ENCODE measurements at regions not wholly inside any gene's neighbourhood (a gene's known extent, or its start where the extent isn't known, plus 50 kb on each side); places are given as distances from the start of the nearest gene placed in this dataset.

DNA sequence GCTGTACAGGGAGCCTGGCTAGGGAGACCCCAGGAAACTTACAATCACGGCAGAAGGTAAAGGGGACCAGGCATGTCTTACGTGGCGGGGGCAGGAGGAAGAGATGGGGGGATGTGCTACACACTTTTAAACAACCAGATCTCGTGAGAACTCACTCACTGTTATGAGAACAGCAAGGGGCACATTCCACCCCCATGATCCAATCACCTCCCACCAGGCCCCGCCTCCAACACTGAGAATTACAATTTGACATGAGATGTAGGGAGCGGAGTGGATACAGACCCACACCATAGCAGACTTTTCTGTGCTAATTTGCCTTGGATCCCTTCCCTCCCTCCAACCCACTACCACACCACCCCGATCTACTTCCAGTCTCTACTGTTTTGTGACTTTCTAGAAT, 106.7 kb upstream of the PEG3 start:
- no peak for DNase-seq

- no peak for DNase-seq
Measured at GRCh38 chr19:56949626-56950025, 109.1 kb upstream of the PEG3 start.

GRCh38 chr19:56951672-56952071, 111.1 kb upstream of the PEG3 start:
- no peak for DNase-seq

DNA sequence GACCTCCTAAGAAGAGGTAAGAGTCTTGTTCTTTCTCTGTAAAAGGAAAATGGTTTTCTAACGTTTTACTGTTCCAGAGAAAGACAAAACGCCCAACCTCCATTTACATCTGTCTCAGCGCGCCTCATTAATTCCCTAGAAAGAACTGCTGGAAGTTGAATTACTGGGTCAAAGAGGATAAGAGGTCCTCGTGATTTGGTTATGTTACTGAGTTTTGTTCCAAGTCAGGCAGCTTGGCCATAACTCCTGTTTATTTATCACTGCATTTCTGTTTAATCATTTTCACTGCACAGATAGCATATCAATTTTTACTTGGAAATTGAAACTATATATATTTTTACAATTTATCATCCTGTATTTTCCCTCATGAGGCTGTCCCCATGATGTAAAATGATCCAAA, 112.9 kb upstream of the PEG3 start:
- DNase-seq: no peak

GRCh38 chr19:56955637-56956216, 115.2 kb upstream of the PEG3 start:
- no peak for DNase-seq

DNA sequence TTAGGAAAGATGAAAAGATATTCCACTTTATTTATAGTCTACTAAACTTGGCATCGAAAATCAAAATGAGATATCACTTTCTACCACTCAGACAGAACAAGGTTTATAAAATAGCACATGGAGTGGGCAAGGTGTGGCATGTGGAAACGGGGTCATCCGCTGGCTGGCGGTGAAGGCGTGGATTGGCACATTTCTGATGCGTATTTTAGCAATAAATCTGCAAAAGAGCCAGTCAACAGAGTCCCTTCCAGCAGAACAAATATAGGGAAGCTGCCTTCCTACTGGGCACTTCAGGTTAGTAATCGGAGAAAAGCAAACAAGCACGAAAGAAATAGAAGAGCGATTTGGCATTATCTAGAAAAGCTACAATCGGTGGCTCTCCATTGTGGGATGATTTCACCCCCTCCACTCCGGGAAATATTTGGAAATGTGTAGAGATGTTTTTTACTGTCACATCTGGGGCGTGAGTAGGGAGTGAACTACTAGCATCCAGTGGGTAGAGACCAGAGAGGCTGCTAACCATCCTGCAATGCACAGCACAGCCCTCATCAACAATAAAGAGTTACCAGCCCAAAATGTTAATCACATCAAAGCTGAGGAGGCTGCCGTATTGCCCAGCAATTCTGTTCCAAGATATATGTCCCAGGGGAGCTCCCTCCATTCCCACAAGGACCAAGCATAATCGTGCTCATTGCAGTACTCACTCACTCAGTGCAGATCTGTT, 116.1 kb upstream of the PEG3 start:
- no peak for DNase-seq

- DNase-seq: no peak
Measured at GRCh38 chr19:56959205-56959604, 118.7 kb upstream of the PEG3 start.

- DNase-seq: no peak
Measured at GRCh38 chr19:56960959-56961543, 120.5 kb upstream of the PEG3 start.

DNA sequence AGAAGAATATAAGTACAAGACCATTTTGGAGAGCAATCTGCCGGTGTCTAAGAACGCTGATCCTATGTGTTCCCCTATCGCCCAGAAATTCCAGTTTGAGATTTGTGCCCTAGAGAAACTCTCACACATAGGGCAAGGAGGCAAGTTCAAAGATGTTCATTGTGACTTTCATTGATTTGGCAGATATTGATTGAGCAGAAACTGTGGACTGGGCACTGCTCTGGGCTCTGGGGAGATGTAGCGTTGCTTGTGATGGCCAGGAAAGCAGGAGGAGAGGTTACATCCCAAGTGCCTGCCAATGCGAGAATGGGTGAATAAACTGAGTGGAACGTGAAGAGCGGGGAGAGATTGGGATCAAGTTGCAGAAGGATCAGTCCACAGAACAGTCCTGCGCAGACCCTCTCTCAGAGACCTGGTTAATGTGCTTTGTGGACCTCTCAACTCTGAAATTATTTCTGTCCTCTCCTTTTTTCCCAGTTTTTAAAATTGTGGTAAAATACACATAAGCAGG, 123.9 kb upstream of the PEG3 start:
- DNase-seq: no peak

GRCh38 chr19:56966225-56966696, 125.7 kb upstream of the PEG3 start:
- no peak for DNase-seq

- DNase-seq: no peak
Measured at GRCh38 chr19:56966697-56967299, 126.3 kb upstream of the PEG3 start.

GRCh38 chr19:56969156-56969555, 128.6 kb upstream of the PEG3 start:
- DNase-seq: no peak

GRCh38 chr19:56969759-56970178, 129.2 kb upstream of the PEG3 start:
- DNase-seq: no peak

DNA sequence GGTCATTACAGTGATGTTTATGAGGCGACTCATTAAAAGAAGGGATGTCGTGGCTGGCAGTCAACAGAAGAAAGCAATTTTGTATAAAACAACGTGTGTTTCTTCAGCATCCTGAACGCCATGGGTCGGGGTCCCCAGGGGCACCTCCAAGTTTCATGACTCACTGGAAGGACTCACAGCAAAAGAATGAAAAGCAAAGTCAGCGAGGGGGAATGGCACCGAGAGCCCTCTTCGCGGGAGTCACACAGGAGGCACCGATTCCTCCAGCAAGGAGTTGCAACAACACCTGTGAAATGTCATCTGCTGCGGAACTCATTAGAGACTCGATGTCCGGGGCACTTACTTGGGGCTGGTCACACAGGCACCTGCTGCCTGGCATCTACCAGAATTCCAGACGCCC, 130.7 kb upstream of the PEG3 start:
- no peak for DNase-seq

GRCh38 chr19:56972291-56972841, 131.8 kb upstream of the PEG3 start:
- DNase-seq: no peak

- no peak for DNase-seq
Measured at GRCh38 chr19:56973713-56974555, 133.4 kb upstream of the PEG3 start.

- no peak for DNase-seq
Measured at GRCh38 chr19:56974556-56975207, 134.2 kb upstream of the PEG3 start.

- DNase-seq: no peak
Measured at GRCh38 chr19:56976300-56976699, 135.8 kb upstream of the PEG3 start.

GRCh38 chr19:56976995-56977906, 136.7 kb upstream of the PEG3 start:
- no peak for DNase-seq

DNA sequence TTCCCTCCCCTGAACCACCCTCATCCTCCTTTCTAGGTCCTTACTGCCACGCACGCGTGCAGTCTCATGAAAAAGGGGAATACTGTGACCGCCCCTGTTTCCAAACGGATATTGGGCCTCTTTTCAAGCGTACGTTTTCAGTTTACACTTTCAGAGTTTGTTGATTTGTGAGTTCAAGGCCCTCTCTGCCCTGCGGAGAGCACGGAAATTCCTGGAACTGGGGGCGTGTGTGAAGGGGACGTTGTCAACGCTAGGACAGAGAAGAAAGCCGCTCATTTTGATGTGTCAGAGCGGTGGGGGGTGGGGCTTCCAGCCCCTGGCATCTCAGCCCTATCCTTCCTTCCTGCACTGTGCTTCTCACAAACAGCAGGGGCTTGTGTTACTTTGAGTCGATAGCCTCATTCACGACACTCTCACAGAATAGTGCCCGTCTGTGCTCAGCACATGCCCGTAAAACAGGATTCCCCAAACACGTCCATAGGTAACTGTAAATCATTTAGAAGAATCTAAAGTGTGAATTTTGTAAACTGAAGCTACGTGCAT, 137.6 kb upstream of the PEG3 start:
- no peak for DNase-seq

Data from T-helper 9 cell (primary cell).